Activated T-helper 9 cell treated with anti-CD3 and anti-CD28 coated beads, Interleukin-2, amount 50 U/mL, for 16 hours (primary cell): ENCODE measurements at regions not wholly inside any gene's neighbourhood (a gene's known extent, or its start where the extent isn't known, plus 50 kb on each side); places are given as distances from the start of the nearest gene placed in this dataset.
"Not testable (repeated sequence)": the region's sequence is repeated elsewhere in the genome, so short reads cannot be mapped to it uniquely, and the experiment has no call there.

Source experiments
- DNase-seq: peaks from one replicate; pipeline ENCODE4 v3.0.0-alpha.2; 2020; ENCODE audit warnings: low read depth

- no peak for DNase-seq
These were observed 297.3 kb upstream of the PRKCQ start for GRCh38 chr10:6877336-6877721.

- no peak for DNase-seq
These were observed 295.3 kb upstream of the PRKCQ start for GRCh38 chr10:6875269-6875865.

- no peak for DNase-seq
These were observed 291.1 kb upstream of the PRKCQ start for GRCh38 chr10:6871128-6871527.

GRCh38 chr10:6868036-6868725, 288.1 kb upstream of the PRKCQ start:
- DNase-seq: no peak

GRCh38 chr10:6866757-6867156, 286.7 kb upstream of the PRKCQ start:
- DNase-seq: no peak

- DNase-seq: no peak
These were observed 284.1 kb upstream of the PRKCQ start for GRCh38 chr10:6864142-6864541.

- DNase-seq: no peak
These were observed 283.3 kb upstream of the PRKCQ start for GRCh38 chr10:6863381-6863780.

GRCh38 chr10:6850452-6850851, 270.4 kb upstream of the PRKCQ start:
- no peak for DNase-seq

- DNase-seq: no peak
These were observed 267.5 kb upstream of the PRKCQ start for GRCh38 chr10:6847561-6847960.

GRCh38 chr10:6843894-6844650, 264.0 kb upstream of the PRKCQ start:
- no peak for DNase-seq

GRCh38 chr10:6843481-6843881, 263.4 kb upstream of the PRKCQ start:
- no peak for DNase-seq

GRCh38 chr10:6842722-6843121, 262.6 kb upstream of the PRKCQ start:
- DNase-seq: no peak

- DNase-seq: no peak
These were observed 261.7 kb upstream of the PRKCQ start for GRCh38 chr10:6841761-6842160.

GRCh38 chr10:6840766-6841165, 260.7 kb upstream of the PRKCQ start:
- DNase-seq: no peak

- DNase-seq: no peak
These were observed 260.2 kb upstream of the PRKCQ start for GRCh38 chr10:6840201-6840691.

GRCh38 chr10:6838118-6838517, 258.0 kb upstream of the PRKCQ start:
- no peak for DNase-seq

GRCh38 chr10:6833458-6834011, 253.5 kb upstream of the PRKCQ start:
- no peak for DNase-seq

GRCh38 chr10:6830981-6831380, 250.9 kb upstream of the PRKCQ start:
- DNase-seq: not testable (repeated sequence)

- not testable (repeated sequence) for DNase-seq
These were observed 244.7 kb upstream of the PRKCQ start for GRCh38 chr10:6824793-6825192.

- DNase-seq: no peak
These were observed 243.7 kb upstream of the PRKCQ start for GRCh38 chr10:6823770-6824169.

GRCh38 chr10:6819301-6819700, 239.2 kb upstream of the PRKCQ start:
- DNase-seq: no peak

GRCh38 chr10:6817770-6818169, 237.7 kb upstream of the PRKCQ start:
- DNase-seq: no peak

- no peak for DNase-seq
These were observed 235.3 kb upstream of the PRKCQ start for GRCh38 chr10:6815346-6815745.
